ENCODE measurements at regions not wholly inside any gene's neighbourhood (a gene's known extent, or its start where the extent isn't known, plus 50 kb on each side); places are given as distances from the start of the nearest gene placed in this dataset.

DNA sequence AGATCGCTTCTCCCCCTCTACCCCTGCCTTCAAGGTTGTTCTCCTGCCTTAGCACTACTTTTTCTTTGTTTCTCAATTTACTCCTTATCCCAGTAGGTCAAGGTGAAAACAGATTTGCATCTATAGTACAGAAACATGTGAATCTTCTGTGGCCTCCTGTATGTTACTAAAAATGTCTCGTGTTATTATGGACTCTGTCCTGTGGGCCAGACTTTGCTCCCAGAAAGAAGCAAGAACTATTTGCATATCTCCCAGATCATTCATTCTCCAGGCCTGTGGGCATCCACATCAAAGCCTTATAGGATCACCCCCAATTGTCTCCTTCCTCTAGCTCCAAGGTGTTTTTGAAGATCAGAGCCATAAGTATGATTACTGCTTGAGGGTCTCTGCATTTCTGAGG, 169.5 kb upstream of the ROPN1 start:
- TF ChIP-seq, protein P1, sequence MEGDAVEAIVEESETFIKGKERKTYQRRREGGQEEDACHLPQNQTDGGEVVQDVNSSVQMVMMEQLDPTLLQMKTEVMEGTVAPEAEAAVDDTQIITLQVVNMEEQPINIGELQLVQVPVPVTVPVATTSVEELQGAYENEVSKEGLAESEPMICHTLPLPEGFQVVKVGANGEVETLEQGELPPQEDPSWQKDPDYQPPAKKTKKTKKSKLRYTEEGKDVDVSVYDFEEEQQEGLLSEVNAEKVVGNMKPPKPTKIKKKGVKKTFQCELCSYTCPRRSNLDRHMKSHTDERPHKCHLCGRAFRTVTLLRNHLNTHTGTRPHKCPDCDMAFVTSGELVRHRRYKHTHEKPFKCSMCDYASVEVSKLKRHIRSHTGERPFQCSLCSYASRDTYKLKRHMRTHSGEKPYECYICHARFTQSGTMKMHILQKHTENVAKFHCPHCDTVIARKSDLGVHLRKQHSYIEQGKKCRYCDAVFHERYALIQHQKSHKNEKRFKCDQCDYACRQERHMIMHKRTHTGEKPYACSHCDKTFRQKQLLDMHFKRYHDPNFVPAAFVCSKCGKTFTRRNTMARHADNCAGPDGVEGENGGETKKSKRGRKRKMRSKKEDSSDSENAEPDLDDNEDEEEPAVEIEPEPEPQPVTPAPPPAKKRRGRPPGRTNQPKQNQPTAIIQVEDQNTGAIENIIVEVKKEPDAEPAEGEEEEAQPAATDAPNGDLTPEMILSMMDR (conservative IDR thresholded peaks at IDR 0.05; ENCODE audit: low read length), result no peak
- TF ChIP-seq EZH2phosphoT487 (IDR thresholded peaks at IDR 0.05; ENCODE audit: borderline replicate concordance, low read depth, low read length), result no peak

Data from OCI-LY7 (cell line).